CD4-positive, alpha-beta T cell treated with Interleukin-2 at 100 ng/mL for 4 hours (primary cell): ENCODE measurements at regions not wholly inside any gene's neighbourhood (a gene's known extent, or its start where the extent isn't known, plus 50 kb on each side); places are given as distances from the start of the nearest gene placed in this dataset.
A peak's percentile ranks its signal among the peaks of the same experiment; 100 is the strongest.

Experiments
- DNase-seq: peaks from one replicate; pipeline ENCODE4 v3.0.0-alpha.2; 2020; ENCODE audit warnings: low spot score

DNA sequence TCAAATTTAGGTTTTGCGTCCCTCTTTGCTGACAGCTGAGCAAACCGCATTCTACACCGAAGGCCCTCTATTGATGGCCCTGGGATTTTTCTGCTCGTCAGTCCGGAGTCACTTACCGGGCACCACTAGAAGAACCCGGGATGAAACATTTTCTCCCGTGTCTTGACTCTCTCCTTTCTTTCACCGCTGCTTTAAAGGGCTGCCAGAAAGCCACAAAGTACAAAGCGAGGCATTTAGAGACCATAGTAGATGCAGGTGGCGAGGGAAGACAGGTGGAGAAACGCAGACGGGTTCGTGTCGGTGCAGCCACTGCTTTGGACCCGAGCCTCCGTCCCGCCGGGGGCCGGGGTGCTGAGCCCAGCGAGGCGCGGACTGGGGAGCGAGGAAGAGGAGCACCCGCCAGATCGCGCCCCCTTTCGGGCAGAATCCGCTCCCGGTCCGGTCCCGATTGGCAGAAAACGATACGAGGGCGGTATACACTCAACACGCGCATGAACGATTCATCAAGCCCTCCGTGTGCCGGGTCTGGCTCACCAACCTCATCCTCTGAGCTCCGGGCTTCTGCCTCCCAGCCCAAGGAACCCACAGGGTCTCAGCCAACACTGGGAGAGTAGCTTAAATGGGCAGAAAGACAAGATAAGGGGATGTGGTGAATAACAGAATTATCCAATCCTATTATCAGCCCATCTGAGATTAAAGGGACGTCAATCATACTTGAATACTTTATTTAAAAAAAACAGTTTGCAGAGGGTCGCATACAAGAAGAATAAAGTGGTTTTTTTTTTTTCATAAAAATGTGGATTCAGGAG, 84.9 kb downstream of the TRIM27 start:
- DNase-seq, result peak; percentile 81

GRCh38 chr6:28839443-28840120, 84.2 kb downstream of the TRIM27 start:
- DNase-seq, result no peak

- no peak for DNase-seq
Observed at GRCh38 chr6:28841290-28841689, 82.5 kb downstream of the TRIM27 start.

DNA sequence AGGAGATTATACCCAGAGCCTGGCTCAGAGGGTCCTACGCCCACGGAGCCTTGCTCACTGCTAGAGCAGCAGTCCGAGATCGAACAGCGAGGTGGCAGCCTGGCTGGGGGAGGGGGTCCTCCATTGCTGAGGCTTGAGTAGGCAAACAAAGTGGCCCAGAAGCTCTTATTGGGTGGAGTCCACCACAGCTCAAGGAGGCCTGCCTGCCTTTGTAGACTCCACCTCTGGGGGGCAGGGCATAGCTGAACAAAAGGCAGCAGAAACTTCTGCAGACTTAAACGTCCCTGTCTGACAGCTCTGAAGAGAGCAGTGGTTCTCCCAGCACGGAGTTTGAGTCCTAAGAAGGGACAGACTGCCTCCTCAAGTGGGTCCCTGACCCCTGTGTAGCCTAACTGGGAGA, 75.0 kb downstream of the TRIM27 start:
- peak; percentile 59 for DNase-seq
